Sigmoid colon (tissue), 6 donors: ENCODE measurements at regions not wholly inside any gene's neighbourhood (a gene's known extent, or its start where the extent isn't known, plus 50 kb on each side); places are given as distances from the start of the nearest gene placed in this dataset.

Experiments
- DNase-seq: peaks from one replicate; pipeline ENCODE4 v3.0.0-alpha.2; 2019
- H3K27ac ChIP-seq, 4 donors: fragments of 200-600 bp; sonication (generic); one replicate each; pipeline ENCODE4 v1.5.1; 2016 to 2019; ENCODE audit warnings: mild to moderate bottlenecking in 1 of 4
- H3K27me3 ChIP-seq, 3 donors: fragments of 200-600 bp; sonication (generic); one replicate each; pipeline ENCODE4 v1.5.1; 2019; ENCODE audit warnings: mild to moderate bottlenecking in 1 of 3
- H3K36me3 ChIP-seq, 4 donors: fragments of 200-600 bp; sonication (generic); one replicate each; pipeline ENCODE4 v1.5.1; 2016 to 2019
- H3K4me1 ChIP-seq, 4 donors: fragments of 200-600 bp; sonication (generic); one replicate each; pipeline ENCODE4 v1.5.1; 2017 to 2019
- H3K4me3 ChIP-seq, 4 donors: fragments of 200-600 bp; sonication (generic); one replicate each; pipeline ENCODE4 v1.5.1; 2017 to 2019; ENCODE audit warnings: mild to moderate bottlenecking in 2 of 4, moderate library complexity in 1 of 4
- H3K9me3 ChIP-seq, 4 donors: fragments of 200-600 bp in 3 of 4; sonication (generic) in 3 of 4; one replicate each; pipeline versions ENCODE4 v1.5.1 to v1.6.1; 2013 to 2019
- CTCF ChIP-seq, 4 experiments: fragments of 450-650 bp in 3 of 4; fragments of 200-600 bp in 1 of 4; IDR thresholded peaks; one replicate each; pipeline ENCODE4 v1.5.1; 2016 to 2019; ENCODE audit warnings: antibody characterized with exemption in 4 of 4, mild to moderate bottlenecking in 3 of 4, moderate library complexity in 2 of 4
- EP300 ChIP-seq, 4 donors: sonication (generic); formaldehyde crosslinking; IDR thresholded peaks; one replicate each; pipeline ENCODE4 v1.6.1; 2017; ENCODE audit warnings: antibody characterized with exemption in 4 of 4
- POLR2A ChIP-seq, 2 donors: fragments of 450-650 bp; IDR thresholded peaks; one replicate each; pipeline ENCODE4 v1.6.1; 2016; ENCODE audit warnings: antibody characterized with exemption in 2 of 2, mild to moderate bottlenecking in 2 of 2, moderate library complexity in 2 of 2
- POLR2AphosphoS5 ChIP-seq, 4 donors: sonication (generic); formaldehyde crosslinking; IDR thresholded peaks; one replicate each; pipeline ENCODE4 v1.6.1; 2017; ENCODE audit warnings: antibody characterized with exemption in 4 of 4
- WGBS, 2 donors: extraction: QIAGEN DNeasy Blood & Tissue Kit; methylation state at CpG; one replicate each; pipeline ENCODE4 v1.1.7; 2013; 5-methylcytosine and 5-hydroxymethylcytosine counted together
- intact Hi-C: fragments of 100-400 bp; cut with DNase I; formaldehyde crosslinking; loops from one replicate; pipeline ENCODE4 v1.15.1; 2023
- donor health status: healthy with polysubstance abuse.
- donor health status: healthy.

- WGBS, 2 donors, result 38 to 45% methylated on average over 3 of the region's 3 CpGs
- DNase-seq, result no peak
- Histone ChIP-seq H3K9me3 (no peaks in the 10 kb centered on the region), H3K27me3 (no peaks in the 10 kb centered on the region), H3K36me3 (no peaks in the 10 kb centered on the region), H3K27ac (no peak overlapping the region), H3K4me3 (no peak overlapping the region), H3K4me1 (no peaks in the 10 kb centered on the region)
- no peak for TF ChIP-seq EP300 (IDR thresholded peaks at IDR 0.05)
- no peak for TF ChIP-seq POLR2AphosphoS5 (IDR thresholded peaks at IDR 0.05)
- no peak for TF ChIP-seq CTCF (IDR thresholded peaks at IDR 0.05)
- TF ChIP-seq POLR2A (IDR thresholded peaks at IDR 0.05), result no peak
- intact Hi-C loops, result no loop called here
Observed at GRCh38 chr6:96301023-96301422, 220.6 kb upstream of the UFL1 start.

GRCh38 chr6:96301781-96302180, 219.8 kb upstream of the UFL1 start:
- Histone ChIP-seq H3K4me1 (no peaks in the 10 kb centered on the region), H3K27me3 (no peaks in the 10 kb centered on the region), H3K27ac (no peak overlapping the region), H3K36me3 (no peaks in the 10 kb centered on the region), H3K9me3 (no peaks in the 10 kb centered on the region), H3K4me3 (no peak overlapping the region)
- TF ChIP-seq CTCF (IDR thresholded peaks at IDR 0.05) (no peak), POLR2A (IDR thresholded peaks at IDR 0.05) (no peak), POLR2AphosphoS5 (IDR thresholded peaks at IDR 0.05) (no peak), EP300 (IDR thresholded peaks at IDR 0.05) (no peak)
- intact Hi-C loops, result no loop called here
- no peak for DNase-seq
- WGBS, 2 donors, result 63 to 75% methylated on average over 2 of the region's 2 CpGs

- TF ChIP-seq POLR2AphosphoS5 (IDR thresholded peaks at IDR 0.05) (no peak), POLR2A (IDR thresholded peaks at IDR 0.05) (no peak), EP300 (IDR thresholded peaks at IDR 0.05) (no peak), CTCF (IDR thresholded peaks at IDR 0.05) (no peak)
- H3K36me3 ChIP-seq, result no peaks in the 10 kb centered on the region
- intact Hi-C loops, result no loop called here
- no peaks in the 10 kb centered on the region for H3K27me3 ChIP-seq
- H3K9me3 ChIP-seq, result no peaks in the 10 kb centered on the region
- H3K27ac ChIP-seq, result no peak overlapping the region
- WGBS, 2 donors, result 50 to 67% methylated on average over 3 of the region's 3 CpGs
- no peak overlapping the region for H3K4me3 ChIP-seq
- DNase-seq, result no peak
- no peaks in the 10 kb centered on the region for H3K4me1 ChIP-seq
Observed at GRCh38 chr6:96302991-96303390, 218.6 kb upstream of the UFL1 start.

- no peaks in the 10 kb centered on the region for H3K27me3 ChIP-seq
- no peaks in the 10 kb centered on the region for H3K36me3 ChIP-seq
- no peak for DNase-seq
- no peaks in the 10 kb centered on the region for H3K4me1 ChIP-seq
- intact Hi-C loops, result no loop called here
- 19 to 63% methylated on average over 2 of the region's 2 CpGs for WGBS, 2 donors
- H3K27ac ChIP-seq, result no peak overlapping the region
- no peak overlapping the region for H3K4me3 ChIP-seq
- H3K9me3 ChIP-seq, result no peaks in the 10 kb centered on the region
- TF ChIP-seq POLR2A (IDR thresholded peaks at IDR 0.05) (no peak), POLR2AphosphoS5 (IDR thresholded peaks at IDR 0.05) (no peak), EP300 (IDR thresholded peaks at IDR 0.05) (no peak), CTCF (IDR thresholded peaks at IDR 0.05) (no peak)
Observed at GRCh38 chr6:96304997-96305396, 216.6 kb upstream of the UFL1 start.

GRCh38 chr6:96330884-96331283, 190.7 kb upstream of the UFL1 start:
- Histone ChIP-seq H3K36me3 (no peaks in the 10 kb centered on the region), H3K4me1 (no peaks in the 10 kb centered on the region), H3K9me3 (peaks cover 0 to 3% (median 0%) of the 10 kb centered on the region in 4 donors), H3K4me3 (no peak overlapping the region), H3K27me3 (no peaks in the 10 kb centered on the region), H3K27ac (no peak overlapping the region)
- TF ChIP-seq CTCF (IDR thresholded peaks at IDR 0.05) (no peak), EP300 (IDR thresholded peaks at IDR 0.05) (no peak), POLR2AphosphoS5 (IDR thresholded peaks at IDR 0.05) (no peak), POLR2A (IDR thresholded peaks at IDR 0.05) (no peak)
- DNase-seq, result no peak
- WGBS, 2 donors, result 82 to 86% methylated on average over 1 of the region's 1 CpG
- intact Hi-C loops, result no loop called here
